ENCODE measurements at regions not wholly inside any gene's neighbourhood (a gene's known extent, or its start where the extent isn't known, plus 50 kb on each side); places are given as distances from the start of the nearest gene placed in this dataset.
"Not testable (repeated sequence)": the region's sequence is repeated elsewhere in the genome, so short reads cannot be mapped to it uniquely, and the experiment has no call there.

GRCh38 chr5:120953445-120953844 is 489.3 kb downstream of the PRR16 start:
- not testable (repeated sequence) for TF ChIP-seq CTCF, POLR2A (IDR thresholded peaks at IDR 0.05)

All from lower leg skin (tissue), 3 donors.